HUES6 (cell line): ENCODE measurements at regions not wholly inside any gene's neighbourhood (a gene's known extent, or its start where the extent isn't known, plus 50 kb on each side); places are given as distances from the start of the nearest gene placed in this dataset.

Source experiments
- H3K27ac ChIP-seq: 2 replicates; pipeline ENCODE4 v1.7.0; 2013; ENCODE audit warnings: low read depth, mild to moderate bottlenecking, low read length, inconsistent platforms
- H3K27me3 ChIP-seq: 2 replicates; pipeline ENCODE4 v1.6.1; 2013; ENCODE audit warnings: low read length; ENCODE audit not compliant: control insufficient read depth, insufficient read depth
- H3K36me3 ChIP-seq: 2 replicates; pipeline ENCODE4 v1.6.1; 2013; ENCODE audit warnings: low read length; ENCODE audit not compliant: control insufficient read depth, insufficient read depth
- H3K4me1 ChIP-seq: 2 replicates; pipeline ENCODE4 v1.6.1; 2013; ENCODE audit warnings: low read length; ENCODE audit not compliant: control insufficient read depth, insufficient read depth
- H3K4me3 ChIP-seq: 2 replicates; pipeline ENCODE4 v1.5.1; 2013; ENCODE audit warnings: low read depth, low read length
- H3K9ac ChIP-seq: one replicate; pipeline ENCODE4 v1.6.1; 2013; ENCODE audit warnings: mild to moderate bottlenecking, low read length
- H3K9me3 ChIP-seq: 2 replicates; pipeline ENCODE4 v1.6.1; 2013; ENCODE audit warnings: low read depth, low read length; ENCODE audit not compliant: control insufficient read depth, insufficient read depth

DNA sequence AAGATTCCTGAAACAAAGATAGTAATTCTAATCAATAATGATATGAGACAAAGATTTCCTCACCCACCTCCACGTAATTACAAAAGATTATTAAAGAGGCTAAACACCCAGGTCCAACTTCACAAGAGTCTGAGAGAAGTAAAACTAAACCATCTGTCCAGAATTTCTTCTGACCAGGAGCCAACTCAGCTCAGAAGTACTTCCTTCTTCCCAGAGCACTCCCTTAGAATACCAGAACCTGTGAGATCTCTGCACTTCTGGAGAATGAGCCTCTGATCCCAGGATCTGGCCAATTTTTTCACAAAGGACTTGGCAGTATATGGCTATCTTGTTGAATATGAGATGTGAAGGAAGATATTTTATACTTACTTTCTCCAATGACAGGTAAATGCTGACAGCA, 120.6 kb upstream of the PALMD start:
- Histone ChIP-seq H3K36me3 (no peaks in the 10 kb centered on the region), H3K27ac (no peak overlapping the region), H3K9ac (no peak overlapping the region), H3K27me3 (no peaks in the 10 kb centered on the region), H3K9me3 (no peaks in the 10 kb centered on the region), H3K4me3 (no peak overlapping the region), H3K4me1 (0 out of 2 replicates have a peak, but pooled peaks cover 4% of the 10 kb centered on the region)

GRCh38 chr1:99527078-99527477, 118.8 kb upstream of the PALMD start:
- no peaks in the 10 kb centered on the region for H3K36me3 ChIP-seq
- no peaks in the 10 kb centered on the region for H3K9me3 ChIP-seq
- no peak overlapping the region for H3K27ac ChIP-seq
- H3K4me3 ChIP-seq, result no peak overlapping the region
- no peak overlapping the region for H3K9ac ChIP-seq
- H3K27me3 ChIP-seq, result no peaks in the 10 kb centered on the region
- H3K4me1 ChIP-seq, result 0 out of 2 replicates have a peak, but pooled peaks cover 4% of the 10 kb centered on the region

DNA sequence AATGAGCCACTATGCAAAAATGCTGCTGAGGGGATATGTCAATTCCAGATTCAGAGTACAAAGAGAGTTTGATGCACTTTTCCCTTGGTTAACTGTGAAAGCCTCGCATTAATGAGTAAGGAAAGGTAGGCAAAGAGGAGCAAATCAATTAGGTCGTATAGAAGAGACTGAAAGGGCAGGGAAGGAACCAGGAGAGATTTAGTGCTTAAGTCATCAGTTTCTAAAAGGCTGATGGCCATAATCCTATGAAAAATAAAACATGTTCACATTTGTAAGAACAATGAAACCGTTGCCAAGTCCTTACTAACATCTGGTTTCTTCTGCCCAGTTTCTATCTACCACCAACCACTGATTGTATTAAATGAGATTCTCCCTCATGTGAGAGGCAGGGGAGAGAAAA, 118.4 kb upstream of the PALMD start:
- Histone ChIP-seq H3K27ac (no peak overlapping the region), H3K27me3 (no peaks in the 10 kb centered on the region), H3K9ac (no peak overlapping the region), H3K9me3 (no peaks in the 10 kb centered on the region), H3K36me3 (no peaks in the 10 kb centered on the region), H3K4me3 (no peak overlapping the region), H3K4me1 (0 out of 2 replicates have a peak, but pooled peaks cover 4% of the 10 kb centered on the region)

GRCh38 chr1:99529002-99529401, 116.9 kb upstream of the PALMD start:
- Histone ChIP-seq H3K9ac (no peak overlapping the region), H3K4me1 (0 out of 2 replicates have a peak, but pooled peaks cover 4% of the 10 kb centered on the region), H3K36me3 (no peaks in the 10 kb centered on the region), H3K27me3 (no peaks in the 10 kb centered on the region), H3K9me3 (peaks cover 4% of the 10 kb centered on the region; the same call in 1 of the 2 replicates), H3K27ac (no peak overlapping the region), H3K4me3 (no peak overlapping the region)

DNA sequence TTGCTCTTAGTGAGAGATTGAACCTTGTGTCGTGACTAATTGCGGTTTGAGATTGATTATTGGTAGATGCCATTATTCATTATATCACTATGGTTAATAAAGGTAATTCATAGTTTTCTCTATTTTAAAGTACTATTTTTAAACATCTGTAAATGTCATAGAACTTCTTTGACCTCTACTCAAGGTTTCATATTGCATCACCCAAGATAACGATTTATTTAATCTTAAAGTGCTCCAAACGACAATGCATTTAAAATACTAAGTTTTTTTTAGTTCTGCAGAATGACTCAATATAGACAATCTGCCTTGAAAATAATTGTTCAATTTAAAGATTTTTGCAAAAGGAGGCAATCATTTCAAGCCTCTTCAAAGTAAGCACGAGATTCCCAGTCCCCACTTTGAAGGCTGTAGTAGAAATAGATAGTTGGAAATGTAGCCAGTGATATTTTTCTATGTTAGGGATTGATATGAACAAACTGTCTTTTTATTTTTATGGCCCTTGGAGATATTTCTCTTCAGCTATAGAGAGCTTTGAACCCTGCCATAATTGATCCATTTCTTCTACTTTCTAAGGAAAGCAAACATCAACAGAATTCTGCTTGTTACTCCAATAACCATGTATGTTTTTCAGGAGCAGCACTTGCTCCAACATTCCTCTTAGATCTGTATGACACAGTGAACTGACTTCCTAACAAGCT, 114.2 kb upstream of the PALMD start:
- no peak overlapping the region for H3K4me3 ChIP-seq
- H3K27me3 ChIP-seq, result no peaks in the 10 kb centered on the region
- no peak overlapping the region for H3K9ac ChIP-seq

DNA sequence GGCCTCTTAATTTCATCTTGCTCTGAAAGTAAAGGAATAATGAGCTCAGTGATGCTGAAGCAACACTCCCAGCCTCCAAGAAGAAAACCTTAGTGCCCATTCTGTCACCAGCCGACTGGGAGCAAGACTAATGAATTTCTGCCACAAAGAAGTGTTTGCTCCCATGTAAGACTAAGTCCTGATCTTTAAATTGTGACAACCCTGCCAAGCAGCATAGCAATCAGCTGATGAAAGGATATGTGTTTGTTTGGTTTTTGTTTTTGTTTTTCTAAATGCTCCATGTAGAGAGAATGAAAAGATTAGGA, 113.7 kb upstream of the PALMD start:
- Histone ChIP-seq H3K9me3 (peaks cover 4% of the 10 kb centered on the region; the same call in 1 of the 2 replicates), H3K4me3 (no peak overlapping the region), H3K27me3 (no peaks in the 10 kb centered on the region), H3K27ac (no peak overlapping the region), H3K36me3 (no peaks in the 10 kb centered on the region), H3K4me1 (peaks cover 12% of the 10 kb centered on the region), H3K9ac (no peak overlapping the region)

More for the DNA sequence above, 114.2 kb upstream of the PALMD start:
- Histone ChIP-seq H3K4me1 (peaks cover 12% of the 10 kb centered on the region), H3K36me3 (no peaks in the 10 kb centered on the region), H3K9me3 (peaks cover 4% of the 10 kb centered on the region; the same call in 1 of the 2 replicates), H3K27ac (no peak overlapping the region)

GRCh38 chr1:99533909-99534637, 111.8 kb upstream of the PALMD start:
- no peaks in the 10 kb centered on the region for H3K36me3 ChIP-seq
- H3K27me3 ChIP-seq, result no peaks in the 10 kb centered on the region
- H3K27ac ChIP-seq, result no peak overlapping the region
- H3K4me1 ChIP-seq, result peaks cover 12% of the 10 kb centered on the region
- no peak overlapping the region for H3K4me3 ChIP-seq
- no peak overlapping the region for H3K9ac ChIP-seq
- peaks cover 4% of the 10 kb centered on the region; the same call in 1 of the 2 replicates for H3K9me3 ChIP-seq

GRCh38 chr1:99534638-99534930, 111.3 kb upstream of the PALMD start:
- no peak overlapping the region for H3K9ac ChIP-seq
- H3K27me3 ChIP-seq, result no peaks in the 10 kb centered on the region
- no peak overlapping the region for H3K27ac ChIP-seq
- H3K36me3 ChIP-seq, result no peaks in the 10 kb centered on the region
- H3K4me1 ChIP-seq, result peaks cover 8% of the 10 kb centered on the region
- H3K4me3 ChIP-seq, result no peak overlapping the region
- H3K9me3 ChIP-seq, result peaks cover 4% of the 10 kb centered on the region; the same call in 1 of the 2 replicates

GRCh38 chr1:99535470-99536164, 110.3 kb upstream of the PALMD start:
- no peak overlapping the region for H3K4me3 ChIP-seq

DNA sequence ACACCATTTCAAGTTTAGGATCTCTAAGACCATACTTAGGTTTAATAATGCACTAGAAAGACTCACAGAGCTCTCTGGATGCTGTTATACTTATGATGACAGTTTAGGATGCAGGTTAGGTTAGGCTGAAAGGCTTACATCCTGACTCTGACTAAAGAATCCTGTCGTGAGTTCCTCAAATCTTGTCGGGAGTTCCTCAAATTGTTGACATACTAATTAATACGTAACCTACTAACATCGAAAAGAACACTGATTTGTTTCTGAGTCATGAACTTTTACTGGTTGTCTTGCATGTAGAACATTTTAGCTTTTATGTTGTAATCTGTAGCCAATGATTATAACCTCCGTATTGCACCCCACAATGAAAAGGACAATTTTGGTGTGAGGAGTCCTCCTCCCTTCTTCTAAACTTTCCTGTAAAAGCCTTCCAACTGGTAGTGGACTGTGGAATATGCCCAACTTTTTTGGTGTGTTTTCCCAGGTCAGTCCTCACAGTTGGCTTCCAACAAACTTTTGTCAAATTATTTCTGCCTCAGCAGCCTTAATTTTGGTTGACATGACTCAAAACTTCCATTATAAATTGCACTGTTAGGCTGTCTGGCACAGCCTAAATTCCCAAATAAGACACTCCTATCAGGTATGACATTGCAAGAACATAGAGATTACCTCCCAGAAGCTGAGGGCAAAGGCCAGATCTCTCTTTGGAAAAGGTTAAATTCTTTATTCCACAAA, 107.9 kb upstream of the PALMD start:
- H3K27me3 ChIP-seq, result no peaks in the 10 kb centered on the region
- H3K4me1 ChIP-seq, result peaks cover 8% of the 10 kb centered on the region
- H3K36me3 ChIP-seq, result no peaks in the 10 kb centered on the region
- peaks cover 12% of the 10 kb centered on the region; the same call in 1 of the 2 replicates for H3K9me3 ChIP-seq
- no peak overlapping the region for H3K27ac ChIP-seq
- H3K9ac ChIP-seq, result no peak overlapping the region
- H3K4me3 ChIP-seq, result no peak overlapping the region

More at GRCh38 chr1:99535470-99536164, 110.3 kb upstream of the PALMD start:
- peaks cover 12% of the 10 kb centered on the region; the same call in 1 of the 2 replicates for H3K9me3 ChIP-seq
- H3K27ac ChIP-seq, result no peak overlapping the region
- H3K36me3 ChIP-seq, result no peaks in the 10 kb centered on the region
- H3K9ac ChIP-seq, result no peak overlapping the region
- no peaks in the 10 kb centered on the region for H3K27me3 ChIP-seq
- peaks cover 8% of the 10 kb centered on the region for H3K4me1 ChIP-seq
